GM18517 (cell line): ENCODE measurements at regions not wholly inside any gene's neighbourhood (a gene's known extent, or its start where the extent isn't known, plus 50 kb on each side); places are given as distances from the start of the nearest gene placed in this dataset.
"Not testable (repeated sequence)": the region's sequence is repeated elsewhere in the genome, so short reads cannot be mapped to it uniquely, and the experiment has no call there.

Experiments used
- ATAC-seq: cut with Tn5 transposase; IDR thresholded peaks from one replicate; pipeline ENCODE4 v1.9.1; 2021; ENCODE audit warnings: mild to moderate bottlenecking, moderate library complexity; ENCODE audit not compliant: unreplicated experiment

- ATAC-seq: no peak
Measured at GRCh38 chr6:140811642-140812041, 1321.1 kb upstream of the GJE1 start.

- ATAC-seq: peak; percentile 83
Measured at GRCh38 chr6:140809694-140810101, 1323.0 kb upstream of the GJE1 start.

- ATAC-seq: no peak
Measured at GRCh38 chr6:140806431-140806830, 1326.3 kb upstream of the GJE1 start.

GRCh38 chr6:140794544-140794943 lies 1338.2 kb upstream of the GJE1 start:
- ATAC-seq: no peak

- ATAC-seq: no peak
Measured at GRCh38 chr6:140790109-140790508, 1342.6 kb upstream of the GJE1 start.

GRCh38 chr6:140789466-140789865 lies 1343.3 kb upstream of the GJE1 start:
- ATAC-seq: no peak

GRCh38 chr6:140785926-140786325 lies 1346.8 kb upstream of the GJE1 start:
- ATAC-seq: no peak

- no peak for ATAC-seq
Measured at GRCh38 chr6:140784573-140784972, 1348.2 kb upstream of the GJE1 start.

- ATAC-seq: not testable (repeated sequence)
Measured at GRCh38 chr6:140783504-140783903, 1349.2 kb upstream of the GJE1 start.

GRCh38 chr6:140782941-140783340 lies 1349.8 kb upstream of the GJE1 start:
- no peak for ATAC-seq

GRCh38 chr6:140779991-140780596 lies 1352.6 kb upstream of the GJE1 start:
- ATAC-seq: no peak

GRCh38 chr6:140779341-140779740 lies 1353.4 kb upstream of the GJE1 start:
- no peak for ATAC-seq

- no peak for ATAC-seq
Measured at GRCh38 chr6:140777780-140778179, 1354.9 kb upstream of the GJE1 start.

- no peak for ATAC-seq
Measured at GRCh38 chr6:140775061-140775460, 1357.7 kb upstream of the GJE1 start.

- peak; percentile 100 for ATAC-seq
Measured at GRCh38 chr6:140774080-140774505, 1358.6 kb upstream of the GJE1 start.

GRCh38 chr6:140773276-140773675 lies 1359.4 kb upstream of the GJE1 start:
- ATAC-seq: no peak

GRCh38 chr6:140772576-140772975 lies 1360.1 kb upstream of the GJE1 start:
- no peak for ATAC-seq

GRCh38 chr6:140768133-140768532 lies 1364.6 kb upstream of the GJE1 start:
- no peak for ATAC-seq

GRCh38 chr6:140766999-140767398 lies 1365.7 kb upstream of the GJE1 start:
- no peak for ATAC-seq

GRCh38 chr6:140758169-140758877 lies 1374.4 kb upstream of the GJE1 start:
- ATAC-seq: no peak

- no peak for ATAC-seq
Measured at GRCh38 chr6:140752234-140752633, 1377.8 kb upstream of the CITED2 start.

GRCh38 chr6:140747114-140747513 lies 1372.7 kb upstream of the CITED2 start:
- ATAC-seq: no peak
